ENCODE measurements at regions not wholly inside any gene's neighbourhood (a gene's known extent, or its start where the extent isn't known, plus 50 kb on each side); places are given as distances from the start of the nearest gene placed in this dataset.

DNA sequence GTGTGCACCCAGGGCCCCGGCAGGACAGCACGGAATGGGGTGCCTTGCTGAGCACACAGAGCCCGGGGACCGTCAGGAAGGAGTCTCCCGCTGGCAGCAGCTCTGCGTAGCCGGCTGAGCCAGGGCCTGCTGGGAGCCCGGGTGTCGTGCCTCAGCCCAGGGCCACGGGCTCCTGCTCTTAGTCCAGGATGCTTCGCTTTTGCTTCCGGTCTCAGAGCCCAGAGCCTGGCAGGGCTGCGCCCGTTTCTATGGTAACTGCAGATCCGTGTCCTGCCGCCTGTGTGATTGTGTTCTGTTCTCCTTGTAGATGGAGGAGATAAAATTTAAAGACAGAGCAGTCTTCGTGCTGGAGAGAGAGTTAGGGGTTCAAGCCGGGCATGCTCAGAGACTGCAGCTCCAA lies 53.7 kb upstream of the DPYSL4 start:
- TF ChIP-seq, protein P1, sequence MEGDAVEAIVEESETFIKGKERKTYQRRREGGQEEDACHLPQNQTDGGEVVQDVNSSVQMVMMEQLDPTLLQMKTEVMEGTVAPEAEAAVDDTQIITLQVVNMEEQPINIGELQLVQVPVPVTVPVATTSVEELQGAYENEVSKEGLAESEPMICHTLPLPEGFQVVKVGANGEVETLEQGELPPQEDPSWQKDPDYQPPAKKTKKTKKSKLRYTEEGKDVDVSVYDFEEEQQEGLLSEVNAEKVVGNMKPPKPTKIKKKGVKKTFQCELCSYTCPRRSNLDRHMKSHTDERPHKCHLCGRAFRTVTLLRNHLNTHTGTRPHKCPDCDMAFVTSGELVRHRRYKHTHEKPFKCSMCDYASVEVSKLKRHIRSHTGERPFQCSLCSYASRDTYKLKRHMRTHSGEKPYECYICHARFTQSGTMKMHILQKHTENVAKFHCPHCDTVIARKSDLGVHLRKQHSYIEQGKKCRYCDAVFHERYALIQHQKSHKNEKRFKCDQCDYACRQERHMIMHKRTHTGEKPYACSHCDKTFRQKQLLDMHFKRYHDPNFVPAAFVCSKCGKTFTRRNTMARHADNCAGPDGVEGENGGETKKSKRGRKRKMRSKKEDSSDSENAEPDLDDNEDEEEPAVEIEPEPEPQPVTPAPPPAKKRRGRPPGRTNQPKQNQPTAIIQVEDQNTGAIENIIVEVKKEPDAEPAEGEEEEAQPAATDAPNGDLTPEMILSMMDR (tag by site-specific recombination; IDR thresholded peaks at IDR 0.05), result no peak
- TF ChIP-seq, protein P2, sequence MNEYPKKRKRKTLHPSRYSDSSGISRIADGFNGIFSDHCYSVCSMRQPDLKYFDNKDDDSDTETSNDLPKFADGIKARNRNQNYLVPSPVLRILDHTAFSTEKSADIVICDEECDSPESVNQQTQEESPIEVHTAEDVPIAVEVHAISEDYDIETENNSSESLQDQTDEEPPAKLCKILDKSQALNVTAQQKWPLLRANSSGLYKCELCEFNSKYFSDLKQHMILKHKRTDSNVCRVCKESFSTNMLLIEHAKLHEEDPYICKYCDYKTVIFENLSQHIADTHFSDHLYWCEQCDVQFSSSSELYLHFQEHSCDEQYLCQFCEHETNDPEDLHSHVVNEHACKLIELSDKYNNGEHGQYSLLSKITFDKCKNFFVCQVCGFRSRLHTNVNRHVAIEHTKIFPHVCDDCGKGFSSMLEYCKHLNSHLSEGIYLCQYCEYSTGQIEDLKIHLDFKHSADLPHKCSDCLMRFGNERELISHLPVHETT (tag by site-specific recombination; IDR thresholded peaks at IDR 0.05), result no peak
- TF ChIP-seq ZNF670 (tag by site-specific recombination; IDR thresholded peaks at IDR 0.05; ENCODE audit: low read depth) (no peak), ZNF302 (tag by site-specific recombination; IDR thresholded peaks at IDR 0.05; ENCODE audit: low read depth) (no peak), ZNF548 (tag by site-specific recombination; IDR thresholded peaks at IDR 0.05) (no peak)
- TF ChIP-seq, protein P3, sequence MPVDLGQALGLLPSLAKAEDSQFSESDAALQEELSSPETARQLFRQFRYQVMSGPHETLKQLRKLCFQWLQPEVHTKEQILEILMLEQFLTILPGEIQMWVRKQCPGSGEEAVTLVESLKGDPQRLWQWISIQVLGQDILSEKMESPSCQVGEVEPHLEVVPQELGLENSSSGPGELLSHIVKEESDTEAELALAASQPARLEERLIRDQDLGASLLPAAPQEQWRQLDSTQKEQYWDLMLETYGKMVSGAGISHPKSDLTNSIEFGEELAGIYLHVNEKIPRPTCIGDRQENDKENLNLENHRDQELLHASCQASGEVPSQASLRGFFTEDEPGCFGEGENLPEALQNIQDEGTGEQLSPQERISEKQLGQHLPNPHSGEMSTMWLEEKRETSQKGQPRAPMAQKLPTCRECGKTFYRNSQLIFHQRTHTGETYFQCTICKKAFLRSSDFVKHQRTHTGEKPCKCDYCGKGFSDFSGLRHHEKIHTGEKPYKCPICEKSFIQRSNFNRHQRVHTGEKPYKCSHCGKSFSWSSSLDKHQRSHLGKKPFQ (tag by site-specific recombination; IDR thresholded peaks at IDR 0.05), result no peak
- TF ChIP-seq, protein P4, sequence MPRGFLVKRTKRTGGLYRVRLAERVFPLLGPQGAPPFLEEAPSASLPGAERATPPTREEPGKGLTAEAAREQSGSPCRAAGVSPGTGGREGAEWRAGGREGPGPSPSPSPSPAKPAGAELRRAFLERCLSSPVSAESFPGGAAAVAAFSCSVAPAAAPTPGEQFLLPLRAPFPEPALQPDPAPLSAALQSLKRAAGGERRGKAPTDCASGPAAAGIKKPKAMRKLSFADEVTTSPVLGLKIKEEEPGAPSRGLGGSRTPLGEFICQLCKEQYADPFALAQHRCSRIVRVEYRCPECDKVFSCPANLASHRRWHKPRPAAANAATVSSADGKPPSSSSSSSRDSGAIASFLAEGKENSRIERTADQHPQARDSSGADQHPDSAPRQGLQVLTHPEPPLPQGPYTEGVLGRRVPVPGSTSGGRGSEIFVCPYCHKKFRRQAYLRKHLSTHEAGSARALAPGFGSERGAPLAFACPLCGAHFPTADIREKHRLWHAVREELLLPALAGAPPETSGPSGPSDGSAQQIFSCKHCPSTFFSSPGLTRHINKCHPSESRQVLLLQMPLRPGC (tag by site-specific recombination; IDR thresholded peaks at IDR 0.05), result no peak

All from HEK293 (cell line).